Lung microvascular endothelial cell (primary cell): ENCODE measurements at regions not wholly inside any gene's neighbourhood (a gene's known extent, or its start where the extent isn't known, plus 50 kb on each side); places are given as distances from the start of the nearest gene placed in this dataset.

Experiments
- DNase-seq, 2 donors: peaks; one replicate each; pipeline versions ENCODE4 v3.0.0 to v3.0.0-alpha.2; 2010; ENCODE audit warnings: low read depth in 2 of 2

DNA sequence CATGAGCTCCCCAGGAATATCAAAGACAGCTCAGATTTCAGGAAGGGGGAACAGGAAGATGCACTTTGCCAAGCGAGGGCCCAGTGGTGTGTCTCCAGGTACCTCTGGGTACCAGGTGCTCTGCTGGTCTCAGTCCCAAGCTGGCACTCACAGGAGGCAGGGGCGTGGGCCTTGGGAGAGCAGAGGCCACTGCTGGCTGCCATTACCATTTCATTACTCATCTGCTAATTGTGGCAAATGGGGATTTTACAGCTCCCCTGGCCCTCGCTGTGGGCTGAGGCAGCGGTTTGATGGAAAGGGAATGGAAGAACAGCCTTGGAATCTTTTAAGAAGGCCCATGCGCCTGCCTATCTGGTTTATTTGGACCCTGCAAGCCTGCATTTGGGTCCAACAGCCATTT is 192.0 kb upstream of the NAV2 start:
- DNase-seq = no peak

DNA sequence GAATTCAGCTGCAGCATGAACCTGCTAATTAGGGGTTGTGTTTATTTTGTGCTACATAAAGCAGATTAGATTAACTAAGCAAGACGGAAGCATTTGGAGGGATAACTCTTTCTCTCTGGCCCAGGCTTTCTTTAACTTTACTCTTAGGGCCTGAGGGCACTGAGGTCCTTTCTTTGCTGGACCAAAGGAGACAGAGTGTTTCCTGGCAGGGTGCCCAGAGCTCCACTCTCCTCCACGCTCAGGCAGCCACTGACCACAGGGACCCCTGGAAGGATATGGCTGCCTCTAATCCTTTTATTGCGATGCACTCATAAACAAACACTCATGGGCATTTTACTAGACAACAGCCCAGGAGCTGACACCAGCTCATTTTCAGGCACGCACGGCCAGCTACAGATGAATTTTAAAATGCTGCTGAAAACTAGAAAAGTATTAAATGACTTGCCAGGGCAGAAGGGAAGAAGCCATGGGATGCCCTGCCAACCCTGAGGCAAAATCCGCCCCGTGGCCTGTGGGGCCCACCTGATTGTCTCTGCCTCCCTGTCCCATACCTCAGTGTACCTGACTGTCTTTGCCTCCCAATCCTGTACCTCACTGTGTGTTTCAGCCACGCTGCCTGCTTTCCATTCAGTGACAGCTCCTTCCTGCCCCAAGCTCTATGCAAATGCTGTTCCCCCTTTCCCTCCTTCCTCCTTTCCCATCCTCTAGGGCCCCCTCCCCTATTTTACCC is 192.6 kb upstream of the NAV2 start:
- DNase-seq = no peak

DNA sequence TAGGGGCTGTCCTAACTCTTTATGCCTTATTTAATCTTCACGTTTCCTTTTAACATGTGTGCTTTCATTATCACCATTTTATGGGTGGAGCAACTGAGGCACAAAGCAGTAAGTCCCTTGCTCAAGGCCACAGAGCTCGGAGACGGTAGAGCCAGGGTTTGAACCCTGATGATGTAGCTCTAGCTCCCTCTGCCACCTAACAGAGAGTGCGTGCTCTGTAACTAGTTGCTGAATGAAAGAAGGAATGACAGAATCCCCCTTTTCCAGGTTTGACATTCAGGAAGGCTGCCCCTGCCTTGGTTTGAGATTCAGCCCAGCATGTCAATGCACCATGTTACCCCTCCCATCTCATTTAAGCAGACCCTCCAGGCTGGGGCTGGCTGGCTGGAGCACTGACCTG is 193.3 kb upstream of the NAV2 start:
- DNase-seq = no peak

DNA sequence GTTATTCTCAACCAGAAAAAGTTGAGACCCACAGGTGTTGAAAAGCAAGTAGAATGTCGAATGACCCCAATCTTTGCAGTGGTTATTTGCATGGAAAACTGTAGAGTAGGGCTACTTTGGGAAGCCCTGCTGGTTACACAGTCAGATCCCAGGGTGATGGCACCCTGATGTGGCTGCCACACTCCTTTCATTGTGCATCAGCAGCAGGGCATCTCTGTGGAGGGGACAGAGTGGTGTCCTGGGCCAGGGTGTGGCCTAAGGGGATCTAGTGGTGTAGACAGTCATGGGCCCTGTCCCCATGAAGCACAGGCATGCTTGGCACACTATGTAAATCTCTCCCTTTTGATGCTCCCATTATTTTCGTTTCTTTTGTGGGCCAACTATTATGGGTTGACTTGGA is 199.4 kb upstream of the NAV2 start:
- no peak for DNase-seq

DNA sequence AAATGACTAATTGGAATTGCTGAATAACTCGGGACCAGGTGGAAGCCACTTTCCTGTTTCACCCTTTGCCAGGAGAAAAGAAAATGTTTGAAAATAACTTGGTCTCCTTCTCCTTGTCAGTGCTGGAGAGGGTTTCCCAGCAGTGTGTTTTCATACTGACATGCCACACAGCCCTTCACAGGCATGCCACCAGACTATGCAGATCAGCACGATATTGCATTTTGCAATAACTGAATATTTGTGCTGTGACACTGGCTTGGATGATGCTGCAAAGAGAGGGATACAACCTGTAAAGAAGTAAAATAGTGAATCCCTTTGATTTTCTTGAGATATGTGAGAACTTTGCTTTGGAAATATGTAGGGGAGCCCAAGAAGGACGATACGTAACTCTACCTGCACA is 200.0 kb upstream of the NAV2 start:
- DNase-seq = no peak

DNA sequence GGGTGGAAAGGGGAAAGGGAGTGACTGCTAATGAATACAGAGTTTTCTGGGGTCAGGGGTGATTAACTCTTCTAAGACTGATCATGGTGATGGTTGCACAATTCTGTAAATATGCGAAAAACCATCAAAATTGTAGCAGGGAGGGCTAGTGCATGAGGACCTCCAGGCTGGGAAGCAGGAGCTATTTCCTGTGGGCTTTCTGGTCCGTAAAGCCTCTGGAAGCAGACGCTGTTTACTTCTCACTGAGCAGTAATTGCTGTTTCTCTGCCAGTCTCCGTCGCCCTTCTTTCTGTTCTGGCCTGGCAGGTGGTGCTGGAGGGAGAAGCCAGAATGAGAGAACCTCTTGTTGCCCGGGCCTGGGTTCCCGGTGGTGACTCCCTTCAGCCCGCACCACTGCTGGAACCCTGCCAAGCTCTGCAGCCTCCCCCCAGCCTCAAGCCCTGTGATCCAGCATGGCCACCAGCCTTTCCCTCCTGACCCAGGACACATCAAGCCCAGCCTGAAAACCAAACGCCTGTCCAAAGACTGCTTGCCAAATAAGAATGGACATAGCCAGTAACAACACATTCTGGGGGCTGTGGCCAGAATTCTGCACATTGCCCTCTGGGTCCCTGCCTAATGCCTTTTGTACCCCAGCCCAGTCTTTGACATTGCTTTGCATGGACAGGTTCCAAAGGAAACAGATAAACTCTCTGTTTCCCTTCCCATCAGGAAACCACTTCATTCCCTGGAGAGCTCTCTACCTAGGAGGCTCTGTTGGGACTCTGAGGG is 201.0 kb upstream of the NAV2 start:
- peak; percentile 27 to 98 for DNase-seq

DNA sequence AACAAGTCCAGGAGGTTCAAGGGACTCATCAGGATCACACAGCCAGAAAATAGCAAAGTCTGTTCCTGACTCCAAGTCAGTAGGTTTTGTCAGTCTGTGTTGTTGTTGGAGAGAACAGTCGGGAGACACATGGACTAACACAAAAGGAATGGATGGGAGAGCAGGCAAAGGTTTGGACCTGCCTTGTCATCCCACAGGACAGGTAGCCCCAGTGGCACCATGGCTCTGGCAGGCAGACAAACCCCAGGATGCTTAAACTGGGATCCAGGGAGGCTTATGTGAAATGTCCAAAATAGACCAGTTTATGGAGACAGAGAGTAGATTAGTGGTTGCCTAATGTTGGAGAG is 201.6 kb upstream of the NAV2 start:
- DNase-seq = peak in 1 of 2 donors; percentile 56

DNA sequence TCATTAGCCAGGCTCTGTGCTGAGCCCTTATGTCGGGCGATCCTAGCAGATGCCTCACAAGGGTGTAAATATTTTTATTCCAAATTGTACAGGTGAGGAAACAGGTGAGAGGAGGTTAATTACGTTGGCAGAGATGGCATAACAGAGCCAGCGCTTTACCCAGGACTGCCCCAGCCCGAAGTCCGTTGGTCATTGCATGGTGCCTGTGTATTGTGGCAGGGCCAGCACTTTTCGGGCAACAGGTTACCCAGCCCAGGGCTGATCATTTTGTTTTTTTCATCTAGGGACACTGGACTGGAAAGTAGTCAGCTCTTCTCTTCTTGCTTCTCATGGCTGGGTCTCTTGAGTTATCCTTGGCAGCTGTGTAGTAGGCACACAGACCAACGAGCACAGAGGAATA is 202.2 kb upstream of the NAV2 start:
- no peak for DNase-seq

DNA sequence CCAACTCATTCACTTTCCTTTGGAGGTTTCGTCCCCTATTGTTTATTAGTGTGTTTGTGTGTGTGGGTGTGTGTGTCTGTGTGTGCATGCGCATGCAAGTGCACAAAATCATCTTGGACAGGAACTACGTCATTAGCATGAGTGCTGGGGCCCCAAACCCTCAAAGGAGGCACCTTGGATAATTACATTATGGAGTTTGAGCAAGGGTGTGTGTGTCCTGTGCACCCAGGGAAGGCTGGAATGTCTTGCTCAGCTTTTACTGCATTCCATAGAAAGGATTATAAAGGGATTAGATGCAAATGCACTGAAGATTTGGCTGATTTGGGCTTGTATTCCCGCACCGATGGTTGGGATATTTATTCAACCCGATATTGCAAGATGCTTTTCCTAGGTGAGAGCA is 203.4 kb upstream of the NAV2 start:
- DNase-seq = no peak

DNA sequence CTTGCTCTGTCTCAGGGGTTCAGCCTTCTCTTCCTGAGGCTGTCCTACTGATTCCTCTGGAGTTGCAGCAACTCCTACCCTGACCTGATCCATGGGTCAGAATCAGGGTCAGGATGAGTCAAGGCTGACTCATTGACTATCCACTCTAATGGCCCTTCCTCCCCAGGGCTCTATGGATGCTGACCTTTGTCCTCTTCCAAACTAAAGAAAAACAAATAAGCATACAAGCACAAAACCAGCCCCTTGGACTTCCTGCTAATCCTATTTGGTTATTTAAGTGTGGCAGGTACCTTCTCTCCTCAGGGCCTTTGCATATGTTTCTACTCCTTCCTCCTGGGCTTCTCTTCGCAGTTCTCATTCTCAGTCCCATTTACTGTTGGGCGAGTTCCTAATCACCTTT is 204.5 kb upstream of the NAV2 start:
- DNase-seq = peak; percentile 31 to 40

DNA sequence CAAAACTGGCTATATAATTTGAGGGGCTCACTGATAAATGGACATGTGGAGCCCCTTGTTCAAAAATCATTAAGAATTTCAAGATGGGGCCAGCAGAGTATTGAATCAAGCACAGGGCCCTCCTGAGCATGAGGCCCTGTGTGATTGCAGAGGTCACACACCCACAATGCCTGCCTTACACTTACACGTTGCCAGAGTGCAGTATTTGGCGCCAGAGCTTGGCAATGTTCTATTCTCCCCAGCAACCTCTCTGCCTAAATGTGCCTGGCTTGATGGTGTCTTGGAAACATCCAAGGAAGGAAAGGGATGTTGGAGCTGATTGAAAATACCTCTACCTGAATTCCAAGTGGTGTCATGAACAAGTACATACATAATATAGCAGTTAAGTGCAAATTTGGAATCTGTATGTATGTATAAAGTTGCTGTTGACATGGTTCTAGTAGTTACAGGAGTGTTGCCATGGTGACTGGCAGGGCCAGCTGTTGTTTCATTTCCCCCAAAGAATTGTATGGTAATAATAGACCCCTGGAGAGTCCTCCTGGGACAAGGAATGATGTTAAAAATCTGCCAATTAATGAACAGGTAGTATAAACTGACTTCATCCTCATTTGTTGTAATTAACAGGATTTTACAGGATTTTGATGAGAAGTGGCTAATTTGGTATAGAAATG is 205.7 kb upstream of the NAV2 start:
- DNase-seq = peak in 1 of 2 donors; percentile 38

DNA sequence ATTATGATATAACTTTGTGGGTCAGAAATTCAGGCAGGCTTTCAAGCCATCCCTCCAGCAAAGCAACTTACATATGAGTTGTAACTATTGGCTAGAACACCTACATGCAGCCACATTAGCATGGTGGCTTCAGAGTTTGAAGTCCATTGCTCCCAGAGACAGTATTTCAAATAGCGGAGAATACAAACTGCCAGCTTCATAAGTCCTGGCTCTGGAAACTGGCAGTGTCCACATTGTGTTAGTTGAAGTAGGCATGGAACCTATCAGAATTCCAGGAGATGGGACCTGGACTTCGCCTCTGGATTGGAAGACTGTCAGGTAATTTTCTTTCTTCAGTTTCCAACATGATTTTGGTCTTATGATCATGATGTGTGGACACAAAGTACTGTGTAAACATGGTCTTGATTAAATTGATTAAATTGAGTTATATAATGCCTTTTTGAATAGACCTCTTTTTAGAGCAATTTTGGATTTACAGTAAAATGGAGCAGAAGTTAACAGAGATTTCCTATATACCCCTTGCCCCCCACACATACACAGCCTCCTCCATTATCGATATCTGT is 209.9 kb upstream of the NAV2 start:
- DNase-seq = no peak

DNA sequence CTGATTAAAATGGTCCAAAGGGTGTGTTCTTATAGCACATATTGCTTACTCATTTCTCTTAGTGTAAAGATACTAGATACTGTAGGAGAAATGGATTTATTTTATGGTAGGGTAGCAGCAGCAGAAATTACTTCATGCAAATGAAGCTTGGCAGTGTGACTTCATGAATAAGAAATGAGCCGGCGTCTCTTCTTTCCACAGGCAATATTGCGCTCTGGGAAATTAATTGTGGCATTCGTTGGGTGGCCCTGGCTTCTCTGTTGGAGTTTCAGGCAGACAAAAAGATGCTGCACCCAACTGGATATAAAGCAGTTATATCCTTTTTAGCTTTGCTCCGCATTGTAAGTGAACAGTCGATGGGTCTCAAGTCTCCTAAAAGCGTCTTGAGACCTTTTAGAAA is 211.0 kb upstream of the NAV2 start:
- no peak for DNase-seq

DNA sequence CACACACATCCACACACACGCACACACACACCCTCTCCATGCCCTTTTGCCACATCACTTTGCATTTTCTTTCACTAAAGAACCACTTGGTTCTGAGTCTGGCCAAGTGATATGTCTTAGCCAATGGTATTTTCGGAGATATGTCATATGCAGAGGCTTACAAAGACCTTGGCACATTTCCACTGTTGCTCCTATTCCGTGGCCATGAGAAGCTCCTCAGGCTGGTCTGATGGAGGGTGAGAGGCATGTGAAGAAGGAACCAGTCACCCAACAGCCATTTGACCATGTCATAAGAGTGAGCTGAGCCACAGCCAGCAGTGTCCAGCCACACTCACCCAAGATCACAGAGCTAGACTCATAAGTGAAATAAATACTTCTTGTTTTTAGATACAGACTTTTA is 212.6 kb upstream of the NAV2 start:
- no peak for DNase-seq

DNA sequence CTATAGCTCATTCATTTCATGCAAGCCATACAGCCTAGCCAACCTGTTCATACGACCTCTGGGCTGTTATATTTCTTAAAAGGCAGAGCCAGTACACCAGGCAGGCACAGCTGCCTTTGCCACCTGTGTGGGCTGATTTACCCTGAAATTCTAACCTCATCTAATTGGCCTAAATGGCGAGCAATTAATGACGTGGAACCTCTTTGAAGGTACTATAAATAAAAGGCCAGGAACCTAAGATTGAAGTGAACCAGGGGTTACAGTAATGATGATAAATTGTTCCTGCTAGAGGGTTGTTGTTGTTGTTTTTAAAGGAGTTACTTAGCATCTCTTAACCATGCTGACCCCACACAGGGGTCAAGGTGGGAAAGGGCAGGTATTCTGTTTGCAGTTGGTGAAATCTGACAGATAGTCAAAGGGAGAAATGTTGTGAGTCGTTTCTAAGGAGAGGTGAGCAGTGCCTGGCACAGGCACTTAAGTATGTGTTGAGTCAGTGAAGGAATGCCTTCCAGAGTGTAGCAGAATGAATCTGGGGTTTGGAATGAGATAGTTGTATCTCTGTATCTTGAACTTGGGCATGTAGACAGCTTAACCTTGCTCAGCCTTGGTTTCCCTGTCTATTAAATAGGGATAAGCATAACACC is 213.5 kb upstream of the NAV2 start:
- DNase-seq = no peak

DNA sequence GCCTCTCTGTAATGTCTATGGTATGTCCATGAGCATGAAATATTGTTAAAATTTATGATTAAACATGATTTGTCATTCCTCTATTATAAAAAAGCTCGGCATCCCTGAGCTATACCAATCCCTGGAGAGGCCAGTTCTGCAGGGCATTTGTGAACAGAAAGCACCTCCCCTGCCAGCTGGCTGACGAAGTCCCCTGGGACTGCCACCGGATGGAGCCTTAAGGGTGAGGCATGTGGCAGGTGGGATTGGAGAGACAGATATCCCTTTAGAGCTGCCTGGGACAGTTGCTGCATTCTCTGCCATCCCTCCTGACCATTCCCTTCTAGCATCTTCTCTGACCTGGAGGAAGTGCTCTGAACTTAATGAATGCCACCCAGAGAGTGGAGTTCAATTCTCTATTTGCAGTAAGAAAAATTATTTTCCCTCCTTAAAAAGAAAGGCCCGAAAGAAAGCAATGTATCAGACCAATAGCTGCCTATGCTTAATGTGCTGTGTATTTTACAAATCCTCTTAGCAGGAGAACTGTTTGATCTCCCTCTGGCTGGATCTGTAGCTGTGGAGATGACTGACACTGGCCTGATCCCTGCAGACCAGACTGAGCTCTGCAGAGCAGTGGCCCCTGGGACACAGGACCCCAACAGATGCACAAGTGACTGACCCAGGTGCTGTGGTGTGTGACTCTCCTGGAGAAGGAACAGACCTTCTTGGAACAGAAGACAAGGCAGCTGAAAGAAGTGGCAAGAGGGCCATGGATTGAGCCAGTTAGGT is 219.0 kb upstream of the NAV2 start:
- DNase-seq = peak in 1 of 2 donors; percentile 22

DNA sequence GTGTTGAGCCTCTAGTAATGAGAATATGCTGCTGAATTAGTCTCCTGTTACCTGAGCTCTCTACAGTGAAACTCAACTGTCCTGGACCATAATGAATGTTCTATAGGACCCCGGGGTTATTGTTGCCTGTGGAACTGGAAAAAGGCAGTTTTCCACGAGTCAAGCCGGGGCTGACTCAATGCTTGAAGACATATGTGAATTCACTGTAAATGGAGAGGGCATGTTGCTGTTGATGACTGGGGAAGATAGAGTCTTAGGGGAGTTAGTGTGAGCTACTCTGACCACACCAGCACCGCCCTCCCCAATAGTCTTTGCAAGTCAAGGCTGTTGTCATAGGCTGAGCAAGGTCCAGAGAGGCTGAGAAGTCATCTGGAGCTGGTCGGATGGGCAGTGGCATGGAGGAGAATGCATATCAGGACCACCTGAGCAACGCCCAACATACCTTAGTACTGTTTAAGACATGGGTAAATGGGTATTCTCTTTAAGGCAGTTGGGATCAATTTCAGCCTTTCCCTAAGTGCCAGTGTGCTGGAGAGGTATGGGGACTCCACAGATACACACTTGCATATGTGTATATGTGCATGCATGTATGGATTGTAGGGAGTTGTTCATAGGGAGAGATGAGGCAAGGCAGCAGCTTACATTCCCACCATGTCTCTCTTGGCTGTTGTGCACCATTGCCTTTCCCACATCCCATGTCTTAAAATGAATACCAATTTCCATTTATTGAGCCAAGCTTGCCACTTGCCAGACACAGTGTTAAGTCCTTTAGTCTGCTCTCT is 230.1 kb upstream of the NAV2 start:
- no peak for DNase-seq

DNA sequence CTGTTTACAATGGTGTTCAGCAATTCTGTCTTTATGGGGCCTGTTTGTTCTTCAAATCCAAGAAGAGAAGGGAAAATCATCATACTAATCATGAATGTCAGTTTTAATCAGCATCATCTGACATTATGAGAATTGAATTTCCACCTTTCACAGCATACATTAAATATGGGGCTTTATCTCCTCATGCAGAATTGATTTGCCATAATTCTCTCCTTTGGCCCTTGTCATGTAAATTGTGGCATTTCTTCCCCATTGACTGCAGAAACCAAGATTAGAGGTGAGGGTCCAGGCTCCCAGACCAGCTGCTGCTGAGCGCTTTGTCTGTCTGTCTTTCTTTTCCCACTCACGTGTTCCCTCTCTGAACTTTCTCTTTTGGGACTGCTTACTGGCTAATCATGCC is 232.1 kb upstream of the NAV2 start:
- no peak for DNase-seq

DNA sequence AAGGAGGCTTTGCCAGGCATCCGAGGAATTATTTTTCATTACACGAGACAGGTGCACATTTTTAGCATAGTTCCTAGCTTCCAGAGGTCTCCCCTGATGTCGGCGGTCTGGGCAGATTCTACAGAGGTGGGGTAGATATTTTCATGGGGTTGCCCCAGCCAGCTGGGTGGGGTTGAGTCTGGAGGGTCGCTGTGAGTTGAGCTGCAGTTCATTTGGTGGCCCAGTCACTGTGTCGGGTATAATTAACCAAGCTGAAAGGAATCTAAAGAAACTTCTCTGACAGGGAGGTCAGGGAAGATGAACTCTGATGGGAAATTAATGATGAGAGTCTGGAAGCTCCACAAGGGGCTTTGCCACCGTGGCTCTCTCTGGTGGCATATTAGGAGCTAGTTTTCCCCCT is 233.7 kb upstream of the NAV2 start:
- no peak for DNase-seq

DNA sequence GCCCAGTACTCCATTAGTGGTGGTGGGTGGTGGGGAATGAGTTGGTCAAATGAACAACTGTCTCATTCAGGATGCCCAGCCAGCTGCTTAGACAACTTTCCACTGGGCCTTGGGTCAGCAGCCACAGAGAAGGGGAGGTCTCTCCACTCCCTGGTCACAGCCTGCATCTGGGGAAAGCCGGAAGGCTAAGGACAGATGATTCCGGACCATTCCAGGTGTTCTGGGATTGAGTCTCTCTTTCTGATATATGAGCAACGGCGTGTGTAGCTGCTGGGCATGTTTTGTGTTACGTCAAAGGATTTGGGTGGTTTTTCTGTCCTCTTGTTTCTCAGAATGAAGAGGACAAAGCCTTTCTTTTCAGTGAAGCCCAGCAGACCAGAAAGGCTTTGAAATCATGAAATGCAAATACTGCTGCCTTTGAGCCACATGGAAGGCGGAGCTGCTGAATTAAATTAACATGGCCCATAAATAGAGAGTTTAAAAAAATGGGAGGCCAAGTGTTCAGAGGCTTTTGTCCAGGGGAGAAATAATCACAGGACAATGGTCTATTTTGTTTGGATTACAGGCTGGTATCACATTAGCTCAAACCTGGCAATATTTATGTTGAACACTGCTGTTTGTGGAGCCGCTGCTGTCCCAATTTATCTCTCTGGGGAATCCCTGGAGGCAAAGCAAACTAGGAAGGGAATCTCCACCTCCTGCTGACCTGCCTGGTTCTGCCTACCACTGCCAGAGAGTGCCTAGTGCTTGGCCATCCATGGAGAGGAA is 234.4 kb upstream of the E2F8 start:
- peak in 1 of 2 donors; percentile 79 for DNase-seq
